Endothelial cell of umbilical vein (primary cell): ENCODE measurements at regions not wholly inside any gene's neighbourhood (a gene's known extent, or its start where the extent isn't known, plus 50 kb on each side); places are given as distances from the start of the nearest gene placed in this dataset.

Experiments used
- BruUV-seq: library from RNA; stranded (reverse); fragments of 400-500 nt; replicated peaks from 2 replicates; lab custom pipeline; 2021; lab: Mats Ljungman, UMichigan
- CTCF ChIA-PET: fragments of 300-600, 350-600 bp; sonication (Branson Sonifier 250); formaldehyde crosslinking; loops from one replicate; lab custom pipeline; 2021; ENCODE audit warnings: antibody characterized with exemption, inconsistent platforms; lab: Charles Lee
- POLR2A ChIA-PET: fragments of 300-600, 350-600 bp; sonication (Branson Sonifier 250); formaldehyde crosslinking; loops from one replicate; lab custom pipeline; 2021; ENCODE audit warnings: antibody characterized with exemption, inconsistent platforms; lab: Charles Lee
- DNase-seq: peaks from one replicate; pipeline ENCODE4 v3.0.0-alpha.2; 2011; ENCODE audit warnings: low read depth, low spot score
- FAIRE-seq: peaks from 2 replicates; lab custom pipeline; 2011; peaks lifted over from hg19 to GRCh38; lab: Jason Lieb, UNC
- H2AFZ ChIP-seq: 2 replicates; pipeline ENCODE4 v1.6.0; 2012; ENCODE audit warnings: low read depth, low read length, control low read depth, inconsistent platforms
- H3K27ac ChIP-seq: 2 replicates; pipeline ENCODE4 v1.5.1; 2011; ENCODE audit warnings: low read depth, mild to moderate bottlenecking, control low read depth, low read length, moderate library complexity; ENCODE audit not compliant: insufficient read depth
- H3K27me3 ChIP-seq, 2 experiments: 2 replicates each; pipeline versions ENCODE4 v1.6.0 to v1.6.1; 2011; ENCODE audit warnings: low read length in 2 of 2, mixed read lengths in 1 of 2; ENCODE audit not compliant: control insufficient read depth in 2 of 2, insufficient read depth in 2 of 2
- H3K36me3 ChIP-seq, 2 experiments: 2 replicates in 1 of 2; 3 replicates in 1 of 2; pipeline ENCODE4 v1.5.1; 2011; ENCODE audit warnings: low read length in 2 of 2, mild to moderate bottlenecking in 1 of 2, moderate library complexity in 1 of 2; ENCODE audit not compliant: control insufficient read depth in 2 of 2, insufficient read depth in 2 of 2; ENCODE audit errors: extremely low read depth in 1 of 2
- H3K4me1 ChIP-seq: 3 replicates; pipeline ENCODE4 v1.5.1; 2011; ENCODE audit warnings: mild to moderate bottlenecking, low read length; ENCODE audit not compliant: control insufficient read depth, insufficient read depth; ENCODE audit errors: extremely low read depth
- H3K4me2 ChIP-seq: 2 replicates; pipeline ENCODE4 v1.6.1; 2011; ENCODE audit warnings: low read length, control low read depth, mixed read lengths; ENCODE audit not compliant: insufficient read depth
- H3K4me3 ChIP-seq, 3 experiments: fragments of 200-600 bp in 1 of 3; sonication (generic), shearing (Covaris generic) in 1 of 3; replicated peaks in 1 of 3; 2 replicates each; pipeline ENCODE4 v1.5.1; 2011 to 2016; ENCODE audit warnings: control low read depth in 3 of 3, low read length in 3 of 3, mild to moderate bottlenecking in 2 of 3, inconsistent platforms in 1 of 3, low read depth in 1 of 3, moderate library complexity in 1 of 3; ENCODE audit not compliant: insufficient read depth in 1 of 3
- H3K79me2 ChIP-seq: 2 replicates; pipeline ENCODE4 v1.6.0; 2012; ENCODE audit warnings: low read length, inconsistent platforms; ENCODE audit not compliant: control insufficient read depth, insufficient read depth
- H3K9ac ChIP-seq: replicated peaks from 2 replicates; pipeline ENCODE3; 2011; ENCODE audit warnings: low read length, control low read depth; ENCODE audit not compliant: insufficient read depth; ENCODE audit errors: extremely low read depth
- H3K9me1 ChIP-seq: replicated peaks from 3 replicates; pipeline ENCODE4 v1.6.0; 2011; ENCODE audit warnings: mild to moderate bottlenecking, low read length; ENCODE audit not compliant: control insufficient read depth, insufficient read depth; ENCODE audit errors: extremely low read depth
- H3K9me3 ChIP-seq: replicated peaks from 2 replicates; pipeline ENCODE4 v1.5.1; 2012; ENCODE audit warnings: low read length, inconsistent platforms; ENCODE audit not compliant: control insufficient read depth, insufficient read depth
- H4K20me1 ChIP-seq: replicated peaks from 2 replicates; pipeline ENCODE3; 2011; ENCODE audit warnings: mild to moderate bottlenecking, low read length; ENCODE audit not compliant: control insufficient read depth, insufficient read depth; ENCODE audit errors: extremely low read depth
- CTCF ChIP-seq, 2 donors: IDR thresholded peaks; 1 replicate in 1 of 2; 2 replicates in 1 of 2; pipeline ENCODE4 v1.5.1; 2011; ENCODE audit warnings: low read length in 2 of 2, mild to moderate bottlenecking in 2 of 2, moderate library complexity in 2 of 2, control low read depth in 1 of 2, inconsistent platforms in 1 of 2, low read depth in 1 of 2; ENCODE audit not compliant: insufficient read depth in 1 of 2; ENCODE audit errors: extremely low read depth in 1 of 2
- EZH2 ChIP-seq: IDR thresholded peaks from 2 replicates; pipeline ENCODE4 v1.6.1; 2012; ENCODE audit warnings: borderline replicate concordance, low read depth, mild to moderate bottlenecking, moderate library complexity, low read length, inconsistent platforms; ENCODE audit not compliant: severe bottlenecking
- FOS ChIP-seq: IDR thresholded peaks from 2 replicates; pipeline ENCODE4 v1.6.1; 2011; ENCODE audit warnings: mild to moderate bottlenecking, low read length, moderate library complexity, borderline replicate concordance; ENCODE audit not compliant: insufficient read depth
- GATA2 ChIP-seq: IDR thresholded peaks from 2 replicates; pipeline ENCODE4 v1.7.0; 2011; ENCODE audit warnings: low read depth, mild to moderate bottlenecking, moderate library complexity, mixed read lengths, low read length; ENCODE audit not compliant: insufficient read length, insufficient read depth
- JUN ChIP-seq: IDR thresholded peaks from 2 replicates; pipeline ENCODE4 v1.6.1; 2011; ENCODE audit warnings: borderline replicate concordance, low read depth; ENCODE audit not compliant: insufficient read length, insufficient read depth
- MYC ChIP-seq: IDR thresholded peaks from one replicate; pipeline ENCODE4 v1.6.1; 2011; ENCODE audit warnings: mild to moderate bottlenecking, low read depth, low read length
- POLR2A ChIP-seq: IDR thresholded peaks from 2 replicates; pipeline ENCODE4 v1.6.1; 2012; ENCODE audit warnings: low read depth, mild to moderate bottlenecking, control low read depth, low read length
- POLR2AphosphoS5 ChIP-seq: IDR thresholded peaks from 2 replicates; pipeline ENCODE4 v1.6.1; 2012; ENCODE audit warnings: low read depth, mild to moderate bottlenecking, control low read depth, low read length, moderate library complexity; ENCODE audit not compliant: insufficient read depth
- dilution Hi-C: fragments of 300-500 bp; cut with MboI; formaldehyde crosslinking; loops from one replicate; pipeline ENCODE4 v1.15.0; 2019; ENCODE audit warnings: low sequenced_read_pairs; ENCODE audit not compliant: extremely low pct_ligation_motif_present
- intact Hi-C: fragments of 100-400 bp; cut with micrococcal nuclease; formaldehyde crosslinking; loops from one replicate; pipeline ENCODE4 v1.10.0; 2022
- TF ChIP-seq, protein P1 (sequence below): IDR thresholded peaks from 2 replicates; pipeline ENCODE4 v1.6.1; 2011; ENCODE audit not compliant: insufficient read depth, insufficient read length

DNA sequence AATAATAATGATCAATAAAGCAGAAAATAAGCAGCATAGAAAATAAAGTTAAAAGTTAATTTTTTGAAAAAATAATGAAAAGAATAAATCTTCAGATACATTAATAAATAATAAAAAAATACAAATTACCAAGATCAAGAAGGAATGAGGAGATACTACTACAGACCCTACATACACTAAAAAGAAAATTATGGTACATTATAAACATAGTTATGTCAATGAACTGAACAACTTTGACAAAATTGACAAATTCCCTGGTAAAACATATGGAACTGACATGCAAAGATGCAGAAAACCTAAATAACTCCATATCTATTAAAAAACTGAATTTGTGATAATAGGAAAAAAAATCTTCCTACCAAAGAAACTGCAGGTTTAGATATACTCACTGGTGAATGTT lies 456.7 kb downstream of the PMP22 start:
- H3K36me3 ChIP-seq: no peaks in the 10 kb centered on the region
- POLR2A ChIA-PET: no interaction called here
- CTCF ChIA-PET: no interaction called here
- H3K9me1 ChIP-seq: no peaks in the 10 kb centered on the region
- no peak overlapping the region for H3K4me3 ChIP-seq
- H4K20me1 ChIP-seq: no peaks in the 10 kb centered on the region
- no TSS peak for BruUV-seq
- no peaks in the 10 kb centered on the region for H3K79me2 ChIP-seq
- H2AFZ ChIP-seq: no peak overlapping the region
- H3K4me1 ChIP-seq: no peaks in the 10 kb centered on the region
- no peak overlapping the region for H3K9ac ChIP-seq
- FAIRE-seq: no peak
- dilution Hi-C loops (no loop called here), intact Hi-C loops (no loop called here)
- H3K27me3 ChIP-seq: no peaks in the 10 kb centered on the region
- no peak for TF ChIP-seq FOS
- no peak for TF ChIP-seq POLR2A
- no peak for TF ChIP-seq JUN
- TF ChIP-seq POLR2AphosphoS5: no peak
- TF ChIP-seq, protein P1, sequence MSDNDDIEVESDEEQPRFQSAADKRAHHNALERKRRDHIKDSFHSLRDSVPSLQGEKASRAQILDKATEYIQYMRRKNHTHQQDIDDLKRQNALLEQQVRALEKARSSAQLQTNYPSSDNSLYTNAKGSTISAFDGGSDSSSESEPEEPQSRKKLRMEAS: no peak
- no peak for TF ChIP-seq CTCF (IDR thresholded peaks at IDR 0.05; ENCODE audit: extremely low read depth in 1 of 2, insufficient read depth in 1 of 2, low read depth in 1 of 2, low read length in 2 of 2)
- TF ChIP-seq EZH2: no peak
- TF ChIP-seq GATA2: no peak
- TF ChIP-seq MYC: no peak
- no peak for DNase-seq
- H3K9me3 ChIP-seq: peaks cover 2% of the 10 kb centered on the region
- H3K27ac ChIP-seq: no peak overlapping the region
- no peak overlapping the region for H3K4me2 ChIP-seq
